ENCODE measurements at regions not wholly inside any gene's neighbourhood (a gene's known extent, or its start where the extent isn't known, plus 50 kb on each side); places are given as distances from the start of the nearest gene placed in this dataset.

DNA sequence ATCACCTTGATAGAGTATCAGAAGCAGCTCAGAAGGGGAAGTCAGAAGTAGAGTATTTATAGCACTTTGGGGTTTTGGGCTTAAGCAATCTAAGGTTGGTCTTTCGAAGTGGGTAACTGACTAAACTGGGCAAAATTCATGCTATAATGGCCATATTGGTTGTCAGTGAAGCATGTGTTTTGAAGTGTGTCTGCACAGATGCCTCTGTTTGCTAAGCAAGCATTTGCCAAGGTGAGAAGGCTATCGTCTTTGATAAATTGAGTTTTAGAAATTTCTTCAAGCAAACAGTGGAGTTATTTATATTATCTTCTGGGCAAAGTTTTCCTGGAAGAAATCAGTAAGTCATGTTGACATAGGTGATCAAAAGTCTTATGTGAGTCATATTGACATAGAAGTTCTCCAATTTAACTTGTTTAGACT lies 412.8 kb upstream of the TGFBR2 start:
- no peak overlapping the region for H3K4me3 ChIP-seq (replicated peaks; ENCODE audit: low read depth, low read length)
- DNase-seq (ENCODE audit: low read depth), result no peak
- TF ChIP-seq, protein P1, sequence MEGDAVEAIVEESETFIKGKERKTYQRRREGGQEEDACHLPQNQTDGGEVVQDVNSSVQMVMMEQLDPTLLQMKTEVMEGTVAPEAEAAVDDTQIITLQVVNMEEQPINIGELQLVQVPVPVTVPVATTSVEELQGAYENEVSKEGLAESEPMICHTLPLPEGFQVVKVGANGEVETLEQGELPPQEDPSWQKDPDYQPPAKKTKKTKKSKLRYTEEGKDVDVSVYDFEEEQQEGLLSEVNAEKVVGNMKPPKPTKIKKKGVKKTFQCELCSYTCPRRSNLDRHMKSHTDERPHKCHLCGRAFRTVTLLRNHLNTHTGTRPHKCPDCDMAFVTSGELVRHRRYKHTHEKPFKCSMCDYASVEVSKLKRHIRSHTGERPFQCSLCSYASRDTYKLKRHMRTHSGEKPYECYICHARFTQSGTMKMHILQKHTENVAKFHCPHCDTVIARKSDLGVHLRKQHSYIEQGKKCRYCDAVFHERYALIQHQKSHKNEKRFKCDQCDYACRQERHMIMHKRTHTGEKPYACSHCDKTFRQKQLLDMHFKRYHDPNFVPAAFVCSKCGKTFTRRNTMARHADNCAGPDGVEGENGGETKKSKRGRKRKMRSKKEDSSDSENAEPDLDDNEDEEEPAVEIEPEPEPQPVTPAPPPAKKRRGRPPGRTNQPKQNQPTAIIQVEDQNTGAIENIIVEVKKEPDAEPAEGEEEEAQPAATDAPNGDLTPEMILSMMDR (IDR thresholded peaks at IDR 0.05; ENCODE audit: low read length, missing control alignments), result no peak

DNA sequence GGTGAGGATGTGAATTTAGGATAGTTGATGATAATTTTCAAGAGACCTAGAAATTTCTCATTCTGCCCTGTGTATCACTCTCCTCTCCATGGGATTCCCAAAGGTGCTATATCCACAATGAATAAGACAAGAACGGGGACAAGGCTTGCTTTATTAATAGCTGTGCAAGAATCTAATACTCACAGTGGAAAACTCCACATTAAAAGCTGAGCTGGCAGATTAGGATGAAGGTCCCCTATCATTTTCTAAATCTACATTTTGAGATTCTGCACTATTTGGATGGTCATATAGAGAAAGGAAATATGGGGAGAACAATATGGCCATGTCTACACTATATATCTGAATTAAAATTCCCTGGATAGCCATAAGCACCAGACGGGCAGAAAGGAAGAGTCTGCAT lies 411.0 kb upstream of the TGFBR2 start:
- no peak overlapping the region for H3K4me3 ChIP-seq (replicated peaks; ENCODE audit: low read depth, low read length)
- DNase-seq (ENCODE audit: low read depth), result no peak
- TF ChIP-seq, protein P1 (IDR thresholded peaks at IDR 0.05; ENCODE audit: low read length, missing control alignments), result no peak

DNA sequence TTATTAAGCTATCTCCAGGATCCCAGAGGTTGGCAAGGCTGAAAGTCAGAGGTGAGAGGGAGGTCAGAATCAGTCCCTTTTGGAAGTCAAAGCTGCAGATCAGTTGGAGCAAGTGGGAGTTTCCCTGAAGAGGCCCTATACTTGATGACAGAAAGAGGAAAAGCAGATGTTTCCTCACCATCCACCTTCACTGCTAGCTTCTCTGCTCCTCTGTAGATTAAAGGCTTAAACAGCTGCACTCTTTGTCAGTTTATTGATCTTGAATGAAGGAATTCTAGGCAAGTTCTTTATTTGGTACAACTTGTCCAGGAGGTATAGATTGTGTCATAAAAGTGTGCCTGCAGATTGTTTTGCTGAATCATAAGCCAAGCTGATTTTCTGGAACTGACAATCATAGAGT lies 408.2 kb upstream of the TGFBR2 start:
- H3K4me3 ChIP-seq (replicated peaks; ENCODE audit: low read depth, low read length), result no peak overlapping the region
- peak; percentile 49 for DNase-seq (ENCODE audit: low read depth)
- TF ChIP-seq, protein P1 (IDR thresholded peaks at IDR 0.05; ENCODE audit: low read length, missing control alignments), result no peak

DNA sequence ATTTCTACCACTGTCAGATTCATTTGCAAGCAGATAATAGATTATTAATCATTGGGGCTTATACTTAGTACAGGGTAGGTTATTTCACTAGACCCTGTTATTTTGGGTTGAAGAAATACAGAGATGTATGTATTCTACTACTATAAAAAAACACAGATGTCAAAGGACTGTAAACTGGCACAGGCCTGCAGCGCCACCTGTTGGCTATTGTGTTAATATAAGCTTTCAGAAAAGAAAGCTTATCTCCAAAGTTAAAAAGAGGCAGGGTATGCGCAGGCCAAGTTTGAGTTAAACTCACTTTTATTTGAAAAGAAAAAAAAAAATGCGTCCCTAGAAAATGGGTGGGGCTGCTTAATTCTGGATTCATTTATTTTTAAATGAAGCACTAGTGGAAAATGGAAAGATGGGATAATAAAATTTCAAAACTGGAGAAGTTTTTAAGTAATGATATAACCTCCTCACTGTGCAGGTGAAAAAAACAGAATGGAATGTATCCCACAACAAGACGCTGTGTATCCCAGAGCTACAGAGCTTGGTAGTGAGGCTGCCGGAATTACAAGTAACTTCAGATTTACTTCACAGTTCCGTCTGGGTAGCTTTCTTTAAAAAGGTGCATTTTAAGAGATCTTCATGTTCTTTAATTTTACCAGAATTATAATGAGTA lies 407.2 kb upstream of the TGFBR2 start:
- H3K4me3 ChIP-seq (replicated peaks; ENCODE audit: low read depth, low read length), result no peak overlapping the region
- DNase-seq (ENCODE audit: low read depth), result peak; percentile 79
- TF ChIP-seq, protein P1 (IDR thresholded peaks at IDR 0.05; ENCODE audit: low read length, missing control alignments), result peak; percentile 66

DNA sequence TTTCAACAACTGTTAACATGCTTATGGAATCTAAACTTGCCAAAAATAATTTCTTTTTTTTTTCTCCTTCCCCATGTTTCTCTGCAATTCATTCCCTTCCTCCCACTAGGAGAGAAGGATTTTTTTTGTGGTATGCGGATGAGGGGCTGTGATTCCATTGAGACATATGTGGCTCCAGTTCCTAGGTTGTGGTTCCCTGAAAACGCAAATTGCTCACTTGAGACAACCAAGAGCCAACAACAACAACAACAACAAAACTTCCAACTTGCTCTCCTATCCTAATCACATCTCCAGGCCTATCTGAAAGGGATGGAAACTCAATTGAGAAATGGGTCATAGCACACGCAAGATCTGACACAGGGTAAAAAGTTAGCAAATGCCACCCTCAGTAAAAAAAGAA lies 406.5 kb upstream of the TGFBR2 start:
- peak; percentile 29 for DNase-seq (ENCODE audit: low read depth)
- no peak overlapping the region for H3K4me3 ChIP-seq (replicated peaks; ENCODE audit: low read depth, low read length)
- TF ChIP-seq, protein P1 (IDR thresholded peaks at IDR 0.05; ENCODE audit: low read length, missing control alignments), result no peak

DNA sequence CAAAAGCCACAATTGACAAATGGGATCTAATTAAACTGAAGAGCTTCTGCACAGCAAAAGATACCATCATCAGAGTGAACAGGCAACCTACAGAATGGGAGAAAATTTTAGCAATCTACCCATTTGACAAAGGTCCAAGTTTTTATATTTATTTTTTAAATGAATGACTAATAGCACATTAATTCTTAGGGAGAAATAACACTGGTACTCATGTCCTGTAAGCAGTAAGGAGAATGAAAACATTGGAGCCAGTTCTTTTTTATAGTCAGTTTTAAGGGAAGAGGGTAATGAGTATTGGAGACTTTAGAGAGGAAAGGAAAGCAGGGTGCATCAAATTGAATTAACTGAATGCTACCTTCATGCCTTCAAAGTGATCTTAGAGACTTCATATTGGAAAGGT lies 404.7 kb upstream of the TGFBR2 start:
- no peak overlapping the region for H3K4me3 ChIP-seq (replicated peaks; ENCODE audit: low read depth, low read length)
- TF ChIP-seq, protein P1 (IDR thresholded peaks at IDR 0.05; ENCODE audit: low read length, missing control alignments), result no peak
- DNase-seq (ENCODE audit: low read depth), result no peak

DNA sequence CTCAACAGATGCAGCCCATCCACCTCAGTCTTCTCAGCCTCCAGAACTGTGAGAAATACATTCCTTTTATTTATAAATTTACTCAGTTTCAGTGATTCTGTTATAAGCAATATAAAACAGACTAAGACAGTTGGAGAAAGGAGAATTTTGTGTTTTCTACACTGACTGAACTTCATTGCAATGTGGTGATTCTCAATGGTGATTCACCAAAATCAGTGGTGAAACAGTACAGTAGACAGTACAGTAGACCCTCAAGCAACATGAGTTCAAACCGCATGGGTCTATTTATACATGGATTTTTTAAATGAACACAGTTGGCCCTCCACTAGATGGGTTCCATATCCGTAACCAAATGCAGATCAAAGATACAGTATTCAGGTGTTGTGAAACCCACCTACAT lies 403.1 kb upstream of the TGFBR2 start:
- TF ChIP-seq, protein P1 (IDR thresholded peaks at IDR 0.05; ENCODE audit: low read length, missing control alignments), result no peak
- no peak for DNase-seq (ENCODE audit: low read depth)
- no peak overlapping the region for H3K4me3 ChIP-seq (replicated peaks; ENCODE audit: low read depth, low read length)
